SU-DHL-6 (cell line): ENCODE measurements at regions not wholly inside any gene's neighbourhood (a gene's known extent, or its start where the extent isn't known, plus 50 kb on each side); places are given as distances from the start of the nearest gene placed in this dataset.

Source experiments
- H2AFZ ChIP-seq: fragments of 200-600 bp; sonication (generic); 2 replicates; pipeline ENCODE4 v1.6.1; 2014; ENCODE audit warnings: low read depth, mild to moderate bottlenecking, moderate library complexity, mixed read lengths, antibody characterized with exemption, low read length; ENCODE audit not compliant: severe bottlenecking
- H3F3A ChIP-seq: fragments of 200-600 bp; shearing (Covaris generic); 2 replicates; pipeline ENCODE4 v1.6.0; 2016; ENCODE audit warnings: antibody characterized with exemption, mild to moderate bottlenecking; ENCODE audit not compliant: insufficient read depth
- H3K27ac ChIP-seq: fragments of 200-600 bp; sonication (generic); 2 replicates; pipeline ENCODE4 v1.5.1; 2016; ENCODE audit warnings: low read depth, mild to moderate bottlenecking, low read length, moderate library complexity, mixed read lengths
- H3K27me3 ChIP-seq: fragments of 200-600 bp; sonication (generic), shearing (Covaris generic); 2 replicates; pipeline ENCODE4 v1.6.0; 2014; ENCODE audit warnings: mild to moderate bottlenecking, low read length
- H3K36me3 ChIP-seq: fragments of 200-600 bp; sonication (generic); 2 replicates; pipeline ENCODE4 v1.6.1; 2014; ENCODE audit warnings: mild to moderate bottlenecking, low read length, mixed read lengths
- H3K4me2 ChIP-seq: fragments of 300-600, 200-600 bp; shearing (Covaris generic), sonication (generic); 2 replicates; pipeline ENCODE4 v1.6.0; 2014; ENCODE audit warnings: low read length, low read depth, mild to moderate bottlenecking; ENCODE audit not compliant: poor library complexity, severe bottlenecking
- H3K4me3 ChIP-seq: fragments of 200-600 bp; sonication (generic); 2 replicates; pipeline ENCODE4 v1.5.1; 2014; ENCODE audit warnings: antibody characterized with exemption, low read length, mild to moderate bottlenecking, mixed read lengths; ENCODE audit not compliant: insufficient read depth, poor library complexity, severe bottlenecking
- H3K79me2 ChIP-seq: fragments of 200-600 bp; sonication (generic); 2 replicates; pipeline ENCODE4 v1.6.1; 2014; ENCODE audit warnings: mild to moderate bottlenecking, low read length, moderate library complexity; ENCODE audit not compliant: insufficient read depth
- H3K9ac ChIP-seq: fragments of 200-600 bp; sonication (generic); 2 replicates; pipeline ENCODE4 v1.7.0; 2014; ENCODE audit warnings: mild to moderate bottlenecking, low read length
- H3K9me2 ChIP-seq: fragments of 200-600 bp; sonication (generic); replicated peaks from 2 replicates; pipeline ENCODE4 v1.6.1; 2014; ENCODE audit warnings: low read length; ENCODE audit not compliant: insufficient read depth
- H3K9me3 ChIP-seq: fragments of 200-600 bp; sonication (generic); 2 replicates; pipeline ENCODE4 v1.6.1; 2014; ENCODE audit warnings: low read length, mixed read lengths; ENCODE audit not compliant: insufficient read depth
- H4K20me1 ChIP-seq: fragments of 200-600 bp; sonication (generic); 2 replicates; pipeline ENCODE4 v1.6.1; 2014; ENCODE audit warnings: low read depth, mild to moderate bottlenecking, antibody characterized with exemption, low read length, moderate library complexity, mixed read lengths
- CTCF ChIP-seq: fragments of 200-600 bp; sonication (generic); IDR thresholded peaks from one replicate; pipeline ENCODE4 v1.5.1; 2017; ENCODE audit warnings: antibody characterized with exemption, mild to moderate bottlenecking, low read length, moderate library complexity; ENCODE audit not compliant: insufficient read depth, poor library complexity, severe bottlenecking
- EZH2phosphoT487 ChIP-seq: fragments of 200-600 bp; sonication (generic), shearing (Covaris generic); conservative IDR thresholded peaks from 2 replicates; pipeline ENCODE4 v1.6.1; 2018; ENCODE audit warnings: mild to moderate bottlenecking, antibody characterized with exemption, low read length, moderate library complexity, mixed read lengths

- no peak overlapping the region for H3K4me2 ChIP-seq
- no peak for TF ChIP-seq EZH2phosphoT487
- TF ChIP-seq CTCF, result no peak
Measured at GRCh38 chr2:41937921-41938708, 109.7 kb upstream of the PKDCC start.

DNA sequence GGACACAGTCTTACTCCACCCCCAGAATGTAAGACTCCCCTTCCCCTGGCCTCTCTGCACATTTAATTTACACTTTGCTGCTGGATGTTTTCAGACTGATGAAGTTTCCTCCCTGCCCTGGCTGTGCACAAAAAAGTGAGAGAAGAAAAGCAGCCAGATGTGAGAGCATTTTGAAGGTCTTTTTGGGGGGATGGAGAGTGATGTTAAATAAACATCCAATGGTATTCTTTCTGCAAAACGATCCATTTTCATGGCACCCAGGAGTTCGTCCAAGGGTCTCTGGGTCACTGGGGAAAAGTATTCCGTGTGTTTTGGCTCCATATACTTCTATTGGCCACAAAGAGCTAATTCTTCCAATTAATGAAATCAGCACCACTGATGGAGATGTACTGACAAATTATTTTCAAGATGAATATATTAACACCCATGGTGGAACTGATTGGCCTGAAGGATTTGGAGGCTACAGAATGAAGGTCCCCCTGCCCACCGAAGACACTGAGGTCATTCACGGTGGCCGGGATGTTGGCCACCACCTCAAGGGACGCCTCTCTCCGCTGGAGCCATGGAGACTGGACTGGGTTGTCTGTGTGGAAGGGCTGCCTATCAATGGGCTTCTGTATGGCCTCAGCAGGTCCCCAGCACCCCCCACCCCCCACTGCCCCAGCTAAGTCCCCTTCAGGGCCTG, 107.6 kb upstream of the PKDCC start:
- Histone ChIP-seq H3K9ac (no peak overlapping the region), H4K20me1 (no peaks in the 10 kb centered on the region), H3K4me2 (no peak overlapping the region), H3K79me2 (no peaks in the 10 kb centered on the region), H3K9me3 (no peaks in the 10 kb centered on the region), H3K27me3 (no peaks in the 10 kb centered on the region), H3K4me3 (no peak overlapping the region), H2AFZ (no peak overlapping the region), H3K36me3 (no peaks in the 10 kb centered on the region), H3K27ac (no peak overlapping the region), H3K9me2 (no peaks in the 10 kb centered on the region), H3F3A (no peaks in the 10 kb centered on the region)
- TF ChIP-seq EZH2phosphoT487 (no peak), CTCF (no peak)

More at GRCh38 chr2:41937921-41938708, 109.7 kb upstream of the PKDCC start:
- H3K9me2 ChIP-seq, result no peaks in the 10 kb centered on the region
- H3K9me3 ChIP-seq, result no peaks in the 10 kb centered on the region
- H2AFZ ChIP-seq, result no peak overlapping the region
- no peaks in the 10 kb centered on the region for H4K20me1 ChIP-seq
- no peaks in the 10 kb centered on the region for H3F3A ChIP-seq
- H3K27me3 ChIP-seq, result no peaks in the 10 kb centered on the region
- H3K79me2 ChIP-seq, result no peaks in the 10 kb centered on the region
- H3K36me3 ChIP-seq, result no peaks in the 10 kb centered on the region
- no peak overlapping the region for H3K9ac ChIP-seq
- no peak overlapping the region for H3K4me3 ChIP-seq
- H3K27ac ChIP-seq, result no peak overlapping the region

DNA sequence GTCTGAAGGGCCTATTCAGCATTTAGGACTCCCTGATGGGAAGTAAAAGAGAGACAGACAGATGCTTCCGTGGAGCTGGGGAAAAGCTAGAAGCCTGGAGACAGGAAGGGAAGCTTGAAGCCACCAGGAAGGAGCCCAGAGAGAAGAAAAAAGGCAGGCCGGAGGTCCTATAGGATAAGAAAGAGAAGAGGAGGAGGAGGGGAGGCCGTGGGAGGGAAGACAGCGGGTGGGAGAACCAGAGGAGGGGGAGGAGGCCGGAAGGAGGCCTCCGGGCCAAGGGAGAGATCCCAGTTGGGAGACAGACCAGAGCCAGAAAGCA, 107.1 kb upstream of the PKDCC start:
- Histone ChIP-seq H3K4me2 (no peak overlapping the region), H3K4me3 (no peak overlapping the region), H3K9ac (no peak overlapping the region), H3K9me3 (no peaks in the 10 kb centered on the region), H4K20me1 (no peaks in the 10 kb centered on the region), H3K79me2 (no peaks in the 10 kb centered on the region), H3K27ac (no peak overlapping the region), H3K36me3 (no peaks in the 10 kb centered on the region), H3K27me3 (0 out of 2 replicates have a peak, but pooled peaks cover 2% of the 10 kb centered on the region), H2AFZ (no peak overlapping the region), H3F3A (no peaks in the 10 kb centered on the region), H3K9me2 (no peaks in the 10 kb centered on the region)
- TF ChIP-seq CTCF, result no peak
- no peak for TF ChIP-seq EZH2phosphoT487
